Mesothelial cell of epicardium (in vitro differentiated cells): ENCODE measurements at regions not wholly inside any gene's neighbourhood (a gene's known extent, or its start where the extent isn't known, plus 50 kb on each side); places are given as distances from the start of the nearest gene placed in this dataset.

Source experiments
- DNase-seq, 2 experiments: peaks; one replicate each; pipeline ENCODE4 v3.0.0; 2021; ENCODE audit warnings: low spot score in 2 of 2; ENCODE audit not compliant: unreplicated experiment in 2 of 2
- H3K27ac Mint-ChIP-seq: 2 replicates; pipeline ENCODE4 v1.8.0; 2021; ENCODE audit warnings: mixed read lengths
- H3K27me3 Mint-ChIP-seq: 2 replicates; pipeline ENCODE4 v1.8.0; 2021; ENCODE audit warnings: low read depth, mixed read lengths
- H3K36me3 Mint-ChIP-seq: 2 replicates; pipeline ENCODE4 v1.8.0; 2021; ENCODE audit warnings: mixed read lengths
- H3K4me1 Mint-ChIP-seq: 2 replicates; pipeline ENCODE4 v1.8.0; 2021; ENCODE audit warnings: mixed read lengths
- H3K4me3 Mint-ChIP-seq: 2 replicates; pipeline ENCODE4 v1.8.0; 2021; ENCODE audit warnings: mild to moderate bottlenecking, moderate library complexity, mixed read lengths
- H3K9me3 Mint-ChIP-seq: 2 replicates; pipeline ENCODE4 v1.8.0; 2021; ENCODE audit warnings: mixed read lengths
- TF ChIP-seq, protein P1 (sequence below): fragments of 200-600 bp; sonication (generic); IDR thresholded peaks from one replicate; pipeline ENCODE4 v1.5.0; 2021; ENCODE audit warnings: antibody characterized with exemption; ENCODE audit not compliant: unreplicated experiment

DNA sequence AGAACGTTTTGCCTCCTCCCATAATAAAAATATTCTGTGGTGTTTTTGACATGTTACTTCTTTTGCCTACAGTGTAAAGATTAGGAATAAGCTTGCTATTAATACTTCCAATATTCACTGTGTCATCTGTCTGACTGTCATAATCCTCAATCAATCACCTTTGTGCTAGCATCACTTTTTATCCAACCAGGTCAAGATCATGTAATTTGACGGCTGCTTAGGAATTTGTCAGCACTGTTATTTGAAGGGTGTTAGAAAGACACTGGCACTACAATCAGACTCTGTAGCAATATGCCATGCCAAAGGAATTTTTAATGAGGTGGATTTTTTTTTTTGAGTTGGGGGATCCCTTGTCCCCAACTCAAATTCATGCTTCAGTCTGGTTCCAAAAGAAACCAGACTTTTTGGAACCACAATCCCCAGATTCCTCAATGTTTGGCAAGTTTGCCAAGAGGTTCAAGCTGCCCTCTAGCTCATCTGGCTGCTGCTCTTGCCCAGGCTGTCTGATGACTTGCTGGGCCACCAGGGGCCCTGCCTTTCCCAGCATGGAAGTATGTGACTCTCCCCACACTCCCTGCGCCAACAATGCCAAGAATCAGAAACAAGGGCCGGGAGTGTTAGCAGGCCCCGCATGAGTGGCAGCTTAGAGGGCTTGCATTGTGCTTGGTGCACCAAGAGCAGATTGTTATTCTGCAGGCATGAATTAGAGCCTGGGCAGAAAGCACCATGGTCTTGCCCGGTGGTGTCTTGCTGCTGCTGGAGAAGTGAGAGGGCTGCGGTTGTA lies 58.6 kb upstream of the TSC22D2 start:
- no peaks in the 10 kb centered on the region for H3K36me3 Mint-ChIP-seq
- peak overlapping the region; percentile 30 for H3K27ac Mint-ChIP-seq
- peaks cover 76% of the 10 kb centered on the region for H3K4me1 Mint-ChIP-seq
- no peaks in the 10 kb centered on the region for H3K9me3 Mint-ChIP-seq
- no peak overlapping the region for H3K4me3 Mint-ChIP-seq
- no peaks in the 10 kb centered on the region for H3K27me3 Mint-ChIP-seq
- TF ChIP-seq, protein P1, sequence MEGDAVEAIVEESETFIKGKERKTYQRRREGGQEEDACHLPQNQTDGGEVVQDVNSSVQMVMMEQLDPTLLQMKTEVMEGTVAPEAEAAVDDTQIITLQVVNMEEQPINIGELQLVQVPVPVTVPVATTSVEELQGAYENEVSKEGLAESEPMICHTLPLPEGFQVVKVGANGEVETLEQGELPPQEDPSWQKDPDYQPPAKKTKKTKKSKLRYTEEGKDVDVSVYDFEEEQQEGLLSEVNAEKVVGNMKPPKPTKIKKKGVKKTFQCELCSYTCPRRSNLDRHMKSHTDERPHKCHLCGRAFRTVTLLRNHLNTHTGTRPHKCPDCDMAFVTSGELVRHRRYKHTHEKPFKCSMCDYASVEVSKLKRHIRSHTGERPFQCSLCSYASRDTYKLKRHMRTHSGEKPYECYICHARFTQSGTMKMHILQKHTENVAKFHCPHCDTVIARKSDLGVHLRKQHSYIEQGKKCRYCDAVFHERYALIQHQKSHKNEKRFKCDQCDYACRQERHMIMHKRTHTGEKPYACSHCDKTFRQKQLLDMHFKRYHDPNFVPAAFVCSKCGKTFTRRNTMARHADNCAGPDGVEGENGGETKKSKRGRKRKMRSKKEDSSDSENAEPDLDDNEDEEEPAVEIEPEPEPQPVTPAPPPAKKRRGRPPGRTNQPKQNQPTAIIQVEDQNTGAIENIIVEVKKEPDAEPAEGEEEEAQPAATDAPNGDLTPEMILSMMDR: no peak
- no peak for DNase-seq

DNA sequence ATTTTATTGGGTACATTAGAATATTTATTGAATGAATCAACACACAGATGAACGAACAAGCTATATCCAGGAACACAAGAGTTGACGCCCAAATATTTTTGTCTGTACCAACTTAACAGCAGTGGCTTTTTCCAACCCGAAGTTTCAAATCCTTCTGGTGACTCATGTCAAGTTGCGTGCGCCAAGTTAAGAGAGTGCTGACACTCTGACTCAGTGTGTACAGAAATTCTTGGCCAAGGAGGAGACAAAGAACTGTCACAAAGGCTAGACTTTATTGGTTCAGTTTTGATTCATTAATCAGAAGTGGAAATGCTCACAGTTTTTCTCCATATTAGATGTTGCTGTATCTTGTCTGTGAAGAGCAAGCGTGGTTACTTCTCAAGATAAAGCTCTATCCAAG lies 59.6 kb upstream of the TSC22D2 start:
- DNase-seq: no peak
- no peaks in the 10 kb centered on the region for H3K9me3 Mint-ChIP-seq
- H3K27me3 Mint-ChIP-seq: no peaks in the 10 kb centered on the region
- H3K27ac Mint-ChIP-seq: peak overlapping the region; percentile 95
- peaks cover 85% of the 10 kb centered on the region for H3K4me1 Mint-ChIP-seq
- TF ChIP-seq, protein P1: no peak
- H3K36me3 Mint-ChIP-seq: no peaks in the 10 kb centered on the region
- no peak overlapping the region for H3K4me3 Mint-ChIP-seq

DNA sequence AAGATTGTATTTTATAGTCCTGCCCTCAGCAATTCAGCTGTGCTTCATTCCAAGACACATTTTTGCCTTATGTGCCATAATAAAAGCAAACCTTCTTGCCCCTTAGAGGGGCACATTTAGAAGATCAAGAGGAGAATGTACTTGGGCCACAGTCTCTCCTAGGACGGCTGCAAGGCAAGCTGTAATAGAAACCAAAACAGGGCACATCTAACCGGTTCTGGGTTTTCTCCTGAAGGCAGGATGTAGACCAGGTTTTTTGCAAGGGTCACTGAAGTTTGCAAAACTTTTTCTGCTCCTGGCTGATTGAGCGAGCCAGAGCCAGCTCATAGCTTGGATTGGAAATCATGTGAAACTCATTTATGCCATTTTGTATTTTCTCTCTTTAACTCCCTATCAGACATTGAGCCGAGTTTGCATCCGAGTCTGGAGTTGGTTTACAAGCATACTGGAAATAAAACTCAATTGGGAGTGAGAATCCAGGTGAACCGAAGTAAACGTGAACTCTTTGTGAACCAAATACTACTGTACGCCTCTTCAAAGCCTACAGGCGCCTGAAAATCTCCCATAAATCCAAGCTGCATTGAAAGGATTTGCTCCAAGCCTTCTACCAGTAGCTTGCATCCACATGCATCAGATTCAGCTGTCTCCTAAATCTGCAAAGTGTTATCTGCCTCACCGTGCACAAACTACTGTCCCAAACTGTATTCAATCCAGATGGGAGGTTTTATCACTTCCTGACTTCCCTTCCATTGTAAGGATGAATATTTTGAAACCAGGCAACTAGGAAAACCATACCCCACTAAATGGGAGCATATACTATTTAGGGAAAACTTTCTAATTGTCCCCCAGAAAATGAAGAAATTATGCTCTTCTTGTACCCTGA lies 60.9 kb upstream of the TSC22D2 start:
- Mint-ChIP-seq H3K27ac (peak overlapping the region; percentile 95), H3K27me3 (no peaks in the 10 kb centered on the region), H3K4me3 (peak overlapping the region; percentile 29), H3K4me1 (peaks cover 90% of the 10 kb centered on the region), H3K36me3 (no peaks in the 10 kb centered on the region), H3K9me3 (no peaks in the 10 kb centered on the region)
- TF ChIP-seq, protein P1: no peak
- no peak for DNase-seq

DNA sequence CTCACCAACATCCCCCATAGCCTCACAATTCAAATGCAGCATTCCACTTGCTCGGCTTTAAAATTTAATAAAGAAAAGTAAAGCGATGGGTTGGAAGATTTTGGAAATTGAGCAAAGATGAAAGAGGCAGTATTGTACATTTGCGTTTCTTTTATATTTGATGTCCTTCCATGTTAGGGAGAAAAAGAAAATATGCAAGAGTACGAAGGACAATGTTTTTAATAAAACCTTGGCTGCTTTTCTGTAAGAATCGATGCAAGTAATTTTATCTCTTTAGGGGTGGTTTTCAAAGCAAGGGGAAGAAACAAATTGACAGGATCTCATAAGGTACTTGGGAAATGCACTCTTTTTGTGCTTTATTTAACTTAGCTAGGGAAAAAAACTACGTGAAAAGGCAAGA lies 61.8 kb upstream of the TSC22D2 start:
- Mint-ChIP-seq H3K9me3 (no peaks in the 10 kb centered on the region), H3K27ac (peak overlapping the region; percentile 95), H3K36me3 (no peaks in the 10 kb centered on the region), H3K4me3 (no peak overlapping the region), H3K27me3 (no peaks in the 10 kb centered on the region), H3K4me1 (peaks cover 88% of the 10 kb centered on the region)
- TF ChIP-seq, protein P1: no peak
- DNase-seq: no peak

DNA sequence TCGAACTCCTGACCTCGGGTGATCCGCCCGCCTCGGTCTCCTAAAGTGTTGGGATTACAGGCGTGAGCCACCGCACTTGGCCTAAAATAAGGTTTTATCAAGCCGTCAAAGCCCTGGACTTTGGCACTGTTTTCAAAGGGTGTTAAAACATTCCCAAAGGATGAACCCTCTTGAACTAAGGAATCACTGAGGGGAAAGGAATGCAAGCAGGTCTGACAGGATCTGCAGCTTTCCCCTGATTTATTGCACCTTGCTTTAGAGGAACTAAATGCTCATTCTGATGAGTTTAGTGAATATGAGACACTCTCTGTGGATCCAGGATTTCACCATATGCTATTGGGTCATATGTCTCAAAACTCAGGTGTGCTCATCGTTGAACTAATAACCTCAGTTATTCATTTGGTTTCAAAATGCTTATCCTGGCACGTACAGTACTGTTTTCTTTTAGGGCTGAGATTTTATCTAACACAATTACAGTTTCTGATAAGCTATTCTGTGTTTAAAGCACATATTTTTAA lies 63.0 kb upstream of the TSC22D2 start:
- Mint-ChIP-seq H3K4me1 (peaks cover 83% of the 10 kb centered on the region), H3K27ac (peak overlapping the region; percentile 75), H3K27me3 (no peaks in the 10 kb centered on the region), H3K4me3 (peak overlapping the region; percentile 8), H3K36me3 (no peaks in the 10 kb centered on the region), H3K9me3 (no peaks in the 10 kb centered on the region)
- DNase-seq: peak in 1 of 2 experiments; percentile 65
- TF ChIP-seq, protein P1: no peak
